SK-N-MC (cell line): ENCODE measurements at regions not wholly inside any gene's neighbourhood (a gene's known extent, or its start where the extent isn't known, plus 50 kb on each side); places are given as distances from the start of the nearest gene placed in this dataset.

Source experiments
- DNase-seq: peaks from one replicate; pipeline ENCODE4 v3.0.0-alpha.2; 2011; ENCODE audit warnings: low read depth, low spot score
- H3K27ac ChIP-seq: fragments of 200-600 bp; sonication (generic); 2 replicates; pipeline ENCODE4 v1.5.1; 2016; ENCODE audit warnings: mixed run types
- H3K36me3 ChIP-seq: fragments of 200-600 bp; sonication (generic); 2 replicates; pipeline ENCODE4 v1.6.1; 2017; ENCODE audit warnings: antibody characterized with exemption, low read length, mixed read lengths; ENCODE audit not compliant: insufficient read depth
- H3K4me3 ChIP-seq: fragments of 200-600 bp; sonication (generic); 2 replicates; pipeline ENCODE4 v1.5.1; 2016
- H3K9ac ChIP-seq: fragments of 200-600 bp; sonication (generic); 2 replicates; pipeline ENCODE4 v1.8.0; 2017; ENCODE audit warnings: mixed run types, mixed read lengths; ENCODE audit not compliant: insufficient read length
- H3K9me3 ChIP-seq: fragments of 200-600 bp; sonication (generic); 2 replicates; pipeline ENCODE4 v1.6.1; 2017; ENCODE audit warnings: low read depth, mild to moderate bottlenecking, antibody characterized with exemption, low read length, moderate library complexity, mixed read lengths
- EZH2 ChIP-seq: fragments of 200-600 bp; sonication (generic); IDR thresholded peaks from one replicate; pipeline ENCODE4 v1.6.1; 2017; ENCODE audit warnings: antibody characterized with exemption
- FOXP2 ChIP-seq: optimal IDR thresholded peaks from 2 replicates; pipeline ENCODE3; 2011; ENCODE audit warnings: mild to moderate bottlenecking, moderate library complexity; ENCODE audit not compliant: insufficient read depth; ENCODE audit errors: extremely low read length, control extremely low read depth
- POLR2AphosphoS5 ChIP-seq: IDR thresholded peaks from 2 replicates; pipeline ENCODE4 v1.6.1; 2012; ENCODE audit warnings: mild to moderate bottlenecking, low read depth, low read length, borderline replicate concordance

- no peaks in the 10 kb centered on the region for H3K36me3 ChIP-seq
- H3K9me3 ChIP-seq: no peaks in the 10 kb centered on the region
- TF ChIP-seq POLR2AphosphoS5 (no peak), FOXP2 (no peak)
- no peak for DNase-seq
- H3K27ac ChIP-seq: no peak overlapping the region
- no peak overlapping the region for H3K9ac ChIP-seq
- no peak overlapping the region for H3K4me3 ChIP-seq
Measured at GRCh38 chr1:106266786-106267185, 789.7 kb upstream of the PRMT6 start.

- Histone ChIP-seq H3K4me3 (no peak overlapping the region), H3K9ac (no peak overlapping the region), H3K27ac (no peak overlapping the region), H3K36me3 (no peaks in the 10 kb centered on the region), H3K9me3 (no peaks in the 10 kb centered on the region)
- no peak for DNase-seq
- no peak for TF ChIP-seq FOXP2
- no peak for TF ChIP-seq POLR2AphosphoS5
- no peak for TF ChIP-seq EZH2
Measured at GRCh38 chr1:106268070-106268469, 788.4 kb upstream of the PRMT6 start.

- Histone ChIP-seq H3K9me3 (peaks cover 1% of the 10 kb centered on the region; the same call in 1 of the 2 replicates), H3K36me3 (no peaks in the 10 kb centered on the region), H3K27ac (peak overlapping the region; percentile 22; the same call in 1 of the 2 replicates), H3K4me3 (no peak overlapping the region), H3K9ac (no peak overlapping the region)
- TF ChIP-seq POLR2AphosphoS5 (no peak), FOXP2 (no peak), EZH2 (no peak)
- no peak for DNase-seq
Measured at GRCh38 chr1:106276871-106277270, 779.6 kb upstream of the PRMT6 start.

GRCh38 chr1:106277786-106278185 lies 778.7 kb upstream of the PRMT6 start:
- TF ChIP-seq POLR2AphosphoS5 (no peak), FOXP2 (no peak), EZH2 (no peak)
- Histone ChIP-seq H3K36me3 (no peaks in the 10 kb centered on the region), H3K27ac (no peak overlapping the region), H3K4me3 (no peak overlapping the region), H3K9ac (no peak overlapping the region), H3K9me3 (peaks cover 5% of the 10 kb centered on the region; the same call in 1 of the 2 replicates)
- no peak for DNase-seq

GRCh38 chr1:106278716-106279115 lies 777.8 kb upstream of the PRMT6 start:
- no peak for TF ChIP-seq POLR2AphosphoS5
- no peak for TF ChIP-seq FOXP2
- TF ChIP-seq EZH2: no peak
- H3K27ac ChIP-seq: peak overlapping the region; percentile 33; the same call in 1 of the 2 replicates
- no peaks in the 10 kb centered on the region for H3K36me3 ChIP-seq
- no peak overlapping the region for H3K4me3 ChIP-seq
- peaks cover 5% of the 10 kb centered on the region; the same call in 1 of the 2 replicates for H3K9me3 ChIP-seq
- no peak for DNase-seq
- H3K9ac ChIP-seq: no peak overlapping the region

- no peak for DNase-seq
- no peak for TF ChIP-seq EZH2
- no peak for TF ChIP-seq FOXP2
- TF ChIP-seq POLR2AphosphoS5: no peak
- Histone ChIP-seq H3K4me3 (no peak overlapping the region), H3K27ac (no peak overlapping the region), H3K9me3 (no peaks in the 10 kb centered on the region), H3K9ac (no peak overlapping the region), H3K36me3 (no peaks in the 10 kb centered on the region)
Measured at GRCh38 chr1:106289265-106289928, 767.1 kb upstream of the PRMT6 start.

- Histone ChIP-seq H3K9ac (no peak overlapping the region), H3K9me3 (no peaks in the 10 kb centered on the region), H3K36me3 (no peaks in the 10 kb centered on the region), H3K27ac (no peak overlapping the region), H3K4me3 (no peak overlapping the region)
- TF ChIP-seq POLR2AphosphoS5: no peak
- TF ChIP-seq EZH2: no peak
- TF ChIP-seq FOXP2: no peak
- no peak for DNase-seq
Measured at GRCh38 chr1:106290805-106291501, 765.5 kb upstream of the PRMT6 start.

- DNase-seq: no peak
- Histone ChIP-seq H3K4me3 (no peak overlapping the region), H3K9ac (no peak overlapping the region), H3K27ac (no peak overlapping the region), H3K36me3 (no peaks in the 10 kb centered on the region), H3K9me3 (no peaks in the 10 kb centered on the region)
- TF ChIP-seq EZH2 (no peak), POLR2AphosphoS5 (no peak), FOXP2 (no peak)
Measured at GRCh38 chr1:106292130-106292529, 764.3 kb upstream of the PRMT6 start.
